HS-5 (cell line): ENCODE measurements at regions not wholly inside any gene's neighbourhood (a gene's known extent, or its start where the extent isn't known, plus 50 kb on each side); places are given as distances from the start of the nearest gene placed in this dataset.
A peak's percentile ranks its signal among the peaks of the same experiment; 100 is the strongest.
"Not testable (repeated sequence)": the region's sequence is repeated elsewhere in the genome, so short reads cannot be mapped to it uniquely, and the experiment has no call there.

Source experiments
- DNase-seq: peaks from one replicate; pipeline ENCODE4 v3.0.0-alpha.2; 2012; ENCODE audit warnings: low read depth

GRCh38 chr2:78721355-78722033 lies 304.0 kb upstream of the REG3G start:
- peak; percentile 61 for DNase-seq

DNA sequence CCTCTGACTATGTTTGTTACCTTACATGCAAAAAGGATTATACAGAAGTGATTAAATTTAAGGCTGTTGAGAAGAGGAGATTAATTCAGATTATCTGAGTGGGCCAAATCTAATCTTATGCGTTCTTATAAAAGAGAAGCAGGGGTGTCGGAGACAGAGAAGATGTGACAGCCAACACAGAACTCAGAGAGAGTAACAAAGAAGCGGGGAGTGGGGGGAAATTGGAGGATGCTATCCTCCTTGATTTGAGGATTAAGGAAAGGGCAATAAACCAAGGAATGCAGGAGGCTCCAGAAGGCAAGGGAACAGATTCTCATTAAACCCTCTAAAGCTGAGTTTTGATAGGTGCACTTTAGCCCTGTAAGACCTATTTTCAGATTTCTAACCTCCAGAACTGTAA lies 291.3 kb upstream of the REG3G start:
- no peak for DNase-seq

- no peak for DNase-seq
Observed at GRCh38 chr2:78739282-78739681, 286.2 kb upstream of the REG3G start.

DNA sequence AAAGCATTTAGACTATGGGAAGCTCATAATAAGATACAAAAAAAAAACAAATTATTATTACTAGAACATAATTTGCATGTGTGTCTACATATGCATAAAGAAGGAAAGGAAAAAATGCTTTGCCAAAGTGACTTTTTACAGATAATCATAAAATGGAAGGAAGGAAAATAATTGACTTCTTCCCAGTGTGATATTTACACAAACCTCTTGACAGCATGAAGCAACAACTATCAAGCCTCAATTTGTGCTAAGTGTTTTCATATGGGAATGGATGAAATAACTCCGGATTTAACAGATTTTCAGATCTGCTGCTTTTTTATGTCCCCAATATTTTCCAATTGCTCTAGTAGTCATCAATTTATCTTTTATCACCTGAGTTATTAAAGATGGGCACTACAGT lies 275.9 kb upstream of the REG3G start:
- no peak for DNase-seq

DNA sequence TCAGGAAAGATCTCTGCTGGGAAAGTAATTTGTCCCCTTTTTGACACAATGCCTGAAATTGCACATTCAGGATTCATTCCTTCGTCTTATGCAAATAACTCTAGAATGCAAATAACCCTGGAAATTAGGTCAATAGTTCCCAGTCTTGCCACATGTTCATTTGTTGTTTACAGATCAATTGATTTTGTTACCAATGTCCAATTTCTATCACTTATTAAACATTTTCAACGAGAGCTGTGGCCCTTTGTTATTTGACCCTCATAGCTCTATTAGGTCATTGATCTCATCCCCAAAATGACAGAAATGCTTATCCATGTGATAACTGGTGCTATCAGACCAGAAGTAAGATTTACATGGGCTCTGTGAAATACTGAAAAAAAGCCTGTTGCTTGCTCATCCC lies 275.3 kb upstream of the REG3G start:
- no peak for DNase-seq

GRCh38 chr2:78754930-78755329 lies 270.6 kb upstream of the REG3G start:
- no peak for DNase-seq

- no peak for DNase-seq
Observed at GRCh38 chr2:78757191-78757590, 268.3 kb upstream of the REG3G start.

GRCh38 chr2:78757640-78758039 lies 267.9 kb upstream of the REG3G start:
- no peak for DNase-seq

DNA sequence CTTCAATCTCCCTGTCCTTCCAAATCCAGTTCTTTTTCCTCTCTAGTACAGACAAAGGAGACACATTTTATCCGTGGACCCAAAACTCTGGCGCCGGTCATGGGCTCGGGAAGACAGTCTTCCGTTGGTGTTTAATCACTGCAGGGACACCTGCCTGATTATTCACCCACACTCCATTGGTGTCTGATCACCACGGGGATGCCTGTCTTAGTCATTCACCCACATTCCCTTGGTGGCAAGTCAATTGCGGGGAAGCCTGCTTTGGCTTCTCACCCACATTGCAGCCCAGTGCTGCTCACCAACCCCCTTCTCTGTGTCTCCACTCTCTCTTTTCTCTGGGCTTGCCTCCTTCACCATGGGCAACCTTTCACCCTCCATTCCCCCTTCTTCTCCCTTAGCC lies 266.7 kb upstream of the REG3G start:
- not testable (repeated sequence) for DNase-seq

DNA sequence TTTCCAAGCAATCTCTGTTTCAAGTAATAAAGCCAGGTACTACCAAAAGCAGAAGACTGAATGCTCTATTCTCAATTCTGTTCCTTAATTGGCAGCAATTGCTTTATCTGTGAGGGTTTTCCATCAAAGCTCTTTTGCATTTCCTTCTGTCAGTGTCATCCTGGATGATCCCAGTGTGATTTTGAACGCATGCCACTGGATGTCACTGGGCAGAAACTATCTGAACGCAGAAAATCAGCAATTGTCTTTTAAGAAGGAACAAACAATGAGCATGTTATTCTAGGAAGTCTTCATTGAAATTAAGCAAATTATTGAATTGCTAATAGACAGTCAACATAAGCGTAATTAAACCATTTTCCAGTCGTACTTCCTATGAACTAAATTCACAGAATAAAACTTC lies 259.0 kb upstream of the REG3G start:
- DNase-seq: no peak

- no peak for DNase-seq
Observed at GRCh38 chr2:78768016-78768415, 257.5 kb upstream of the REG3G start.

GRCh38 chr2:78775291-78775690 lies 250.2 kb upstream of the REG3G start:
- no peak for DNase-seq

- DNase-seq: no peak
Observed at GRCh38 chr2:78778756-78779510, 246.6 kb upstream of the REG3G start.

DNA sequence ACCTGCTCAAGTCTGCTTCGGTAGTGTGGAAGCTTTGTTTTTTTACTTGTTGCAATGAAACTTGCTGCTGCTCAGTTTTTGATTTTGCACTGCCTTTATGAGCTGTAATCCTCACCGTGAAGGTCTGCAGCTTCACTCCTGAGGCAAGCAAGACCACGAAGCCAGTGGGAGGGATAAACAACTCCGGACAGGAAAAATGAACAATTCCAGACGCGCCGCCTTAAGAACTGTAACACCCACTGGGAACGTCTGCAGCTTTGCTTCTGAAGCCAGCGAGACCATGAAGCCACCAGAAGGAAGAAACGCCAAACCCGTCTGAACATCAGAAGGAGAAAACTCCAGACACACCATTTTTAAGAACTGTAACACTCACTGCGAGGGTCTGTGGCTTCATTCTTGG lies 245.7 kb upstream of the REG3G start:
- DNase-seq: no peak

DNA sequence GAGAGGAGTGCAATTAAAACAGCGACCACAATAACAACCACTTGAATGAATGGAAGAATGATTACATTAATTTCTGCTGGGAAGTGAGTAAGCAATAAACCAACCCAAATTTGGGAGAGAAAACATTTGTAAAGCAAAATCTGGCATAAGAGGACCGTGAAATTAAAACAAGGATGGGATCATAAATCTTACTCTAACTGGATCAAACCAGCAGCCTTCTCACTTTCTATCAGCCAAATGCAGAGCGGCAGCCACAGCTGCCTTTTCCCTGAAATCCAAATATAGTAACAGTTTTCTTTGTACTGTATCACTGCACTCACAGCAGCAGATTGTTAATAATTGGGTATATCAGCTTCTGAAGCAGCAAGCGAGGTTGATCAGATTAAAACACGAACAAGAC lies 245.2 kb upstream of the REG3G start:
- DNase-seq: no peak

GRCh38 chr2:78780864-78781583 lies 244.5 kb upstream of the REG3G start:
- no peak for DNase-seq

GRCh38 chr2:78782196-78782595 lies 243.3 kb upstream of the REG3G start:
- DNase-seq: no peak

DNA sequence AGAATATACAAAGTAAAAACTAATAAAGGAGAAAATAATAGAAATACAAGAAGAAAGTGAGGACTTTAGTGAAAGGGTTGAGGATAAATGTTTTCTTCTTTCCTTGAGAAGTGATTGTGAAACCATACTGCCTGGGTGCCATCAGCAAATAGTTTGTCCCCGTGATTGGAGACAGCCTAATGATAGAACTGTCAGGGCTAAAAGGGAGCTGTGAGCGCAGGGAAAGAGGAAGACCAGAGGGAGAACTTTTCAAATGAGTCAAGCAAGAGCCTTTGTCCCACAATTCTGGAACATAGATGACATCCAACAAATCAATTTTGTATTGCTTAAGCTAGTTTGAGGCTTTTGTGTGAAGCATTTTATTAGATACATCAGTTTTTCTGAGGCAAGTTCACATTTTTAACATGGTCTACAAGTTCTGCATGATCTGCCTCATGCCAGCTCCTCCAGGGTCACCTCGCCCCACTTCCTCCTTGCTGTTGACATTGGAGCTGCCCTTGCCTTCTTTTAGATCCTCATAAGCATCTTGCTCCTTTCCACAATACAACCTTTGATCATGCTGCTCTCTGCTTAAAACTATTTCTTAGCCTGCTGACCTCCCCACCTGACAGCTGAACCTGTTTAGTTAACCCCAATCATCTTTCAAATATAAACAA lies 213.4 kb upstream of the REG3G start:
- no peak for DNase-seq

DNA sequence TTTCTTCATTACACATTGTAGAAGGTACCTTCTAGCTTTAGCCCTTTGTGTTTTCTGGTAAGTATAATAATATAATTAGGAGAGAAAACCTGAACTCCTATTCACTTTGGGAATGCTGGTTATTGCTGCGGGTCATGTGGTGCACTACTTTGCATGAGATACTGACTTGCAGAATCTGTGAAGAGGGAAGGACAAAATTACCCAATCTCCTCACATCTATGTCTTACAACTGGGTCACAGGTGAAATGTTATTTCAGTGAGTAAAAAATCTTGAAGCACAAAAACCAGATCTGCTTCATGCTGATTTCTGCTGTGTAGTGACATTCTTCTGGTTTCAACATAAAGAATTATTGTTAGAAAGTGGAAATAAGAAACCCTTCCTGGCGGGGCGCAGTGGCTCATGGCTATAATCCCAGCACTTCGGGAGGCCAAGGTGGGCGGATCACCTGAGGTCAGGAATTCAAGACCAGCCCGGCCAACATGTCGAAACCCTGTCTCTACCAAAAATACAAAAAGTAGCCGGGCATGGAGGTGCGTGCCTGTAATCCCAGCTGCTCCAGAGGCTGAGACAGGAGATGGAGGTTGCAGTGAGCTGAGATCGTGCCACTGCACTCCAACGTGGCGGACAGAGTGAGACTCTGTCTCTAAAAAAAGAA lies 211.0 kb upstream of the REG3G start:
- no peak for DNase-seq

DNA sequence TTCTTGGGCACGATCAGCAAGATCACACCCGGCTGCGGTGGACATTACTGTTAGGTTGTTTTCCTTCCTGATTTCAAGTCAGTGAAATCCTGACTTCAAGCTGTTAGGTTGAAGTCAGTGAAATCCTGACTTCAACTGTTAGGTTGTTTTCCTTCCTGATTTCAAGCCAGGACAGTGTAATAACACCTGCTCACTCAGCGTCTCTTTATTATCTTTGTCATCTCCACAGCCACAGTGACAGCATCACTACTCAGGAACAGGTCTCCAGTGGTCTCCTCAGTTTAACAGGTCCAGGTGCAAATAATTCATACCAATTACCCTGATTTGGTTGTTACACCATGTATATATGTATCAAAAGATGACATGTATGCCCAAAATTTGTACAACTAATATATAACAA lies 208.1 kb upstream of the REG3G start:
- no peak for DNase-seq

DNA sequence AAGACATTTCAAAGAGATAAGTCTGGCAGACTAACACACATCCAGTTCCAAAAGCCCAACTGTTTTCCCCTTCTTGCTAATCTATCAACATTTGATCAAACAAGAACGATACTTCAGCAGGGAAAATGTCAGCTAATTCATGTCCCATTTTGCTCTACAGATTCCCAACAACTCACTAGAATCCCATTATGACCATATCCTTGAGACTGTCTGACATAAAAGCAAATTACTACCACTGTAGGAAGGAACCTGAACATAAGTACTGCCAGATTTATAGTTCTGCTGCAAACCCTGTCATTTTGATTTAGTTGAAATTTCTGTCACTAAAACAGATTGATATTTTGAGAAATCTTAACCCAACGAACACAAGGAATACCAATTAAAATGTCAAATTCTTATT lies 193.0 kb upstream of the REG3G start:
- no peak for DNase-seq

- DNase-seq: no peak
Observed at GRCh38 chr2:78839259-78839658, 186.2 kb upstream of the REG3G start.
